Hepatocyte (in vitro differentiated cells): ENCODE measurements at regions not wholly inside any gene's neighbourhood (a gene's known extent, or its start where the extent isn't known, plus 50 kb on each side); places are given as distances from the start of the nearest gene placed in this dataset.

Experiments
- DNase-seq: peaks from one replicate; pipeline ENCODE4 v3.0.0-alpha.2; 2016; ENCODE audit warnings: low spot score
- H2AFZ ChIP-seq: fragments of 200-600 bp; sonication (generic); 2 replicates; pipeline ENCODE4 v1.6.0; 2016; ENCODE audit warnings: antibody characterized with exemption, mild to moderate bottlenecking
- H3K27ac ChIP-seq: fragments of 200-600 bp; sonication (generic); 2 replicates; pipeline ENCODE4 v1.5.1; 2016; ENCODE audit warnings: mild to moderate bottlenecking
- H3K27me3 ChIP-seq: fragments of 200-600 bp; sonication (generic); 2 replicates; pipeline ENCODE4 v1.6.1; 2016
- H3K36me3 ChIP-seq: fragments of 200-600 bp; sonication (generic); replicated peaks from 2 replicates; pipeline ENCODE4 v1.5.1; 2016; ENCODE audit warnings: low read depth; ENCODE audit not compliant: insufficient read depth
- H3K4me1 ChIP-seq: fragments of 200-600 bp; sonication (generic); 2 replicates; pipeline ENCODE4 v1.5.1; 2016; ENCODE audit warnings: mild to moderate bottlenecking, moderate library complexity; ENCODE audit not compliant: insufficient read depth
- H3K4me2 ChIP-seq: fragments of 200-600 bp; sonication (generic); 2 replicates; pipeline ENCODE4 v1.6.0; 2016
- H3K4me3 ChIP-seq: fragments of 200-600 bp; sonication (generic); 2 replicates; pipeline ENCODE4 v1.5.1; 2016; ENCODE audit warnings: mild to moderate bottlenecking
- H3K79me2 ChIP-seq: fragments of 200-600 bp; sonication (generic); 2 replicates; pipeline ENCODE4 v1.6.0; 2017; ENCODE audit warnings: mild to moderate bottlenecking
- H3K9me2 ChIP-seq: fragments of 200-600 bp; sonication (generic); replicated peaks from 2 replicates; pipeline ENCODE4 v1.6.0; 2017; ENCODE audit warnings: mild to moderate bottlenecking; ENCODE audit not compliant: insufficient read depth
- H3K9me3 ChIP-seq: fragments of 200-600 bp; sonication (generic); 2 replicates; pipeline ENCODE4 v1.5.1; 2016; ENCODE audit warnings: low read depth, mild to moderate bottlenecking
- H4K20me1 ChIP-seq: fragments of 200-600 bp; sonication (generic); 2 replicates; pipeline ENCODE4 v1.6.0; 2016; ENCODE audit warnings: mild to moderate bottlenecking; ENCODE audit not compliant: insufficient read depth, poor library complexity, severe bottlenecking
- EZH2 ChIP-seq: fragments of 200-600 bp; sonication (generic); IDR thresholded peaks from 2 replicates; pipeline ENCODE4 v1.6.1; 2016; ENCODE audit warnings: antibody characterized with exemption, mild to moderate bottlenecking, borderline replicate concordance
- EZH2phosphoT487 ChIP-seq: fragments of 200-600 bp; sonication (generic); IDR thresholded peaks from one replicate; pipeline ENCODE4 v1.6.1; 2018; ENCODE audit warnings: antibody characterized with exemption, mild to moderate bottlenecking, low read depth, moderate library complexity; ENCODE audit not compliant: unreplicated experiment, severe bottlenecking
- WGBS: methylation state at CpG from one replicate; pipeline ENCODE4 v1.1.6; 2016; ENCODE audit warnings: low lambda C conversion rate; ENCODE audit errors: missing lambda C conversion rate; 5-methylcytosine and 5-hydroxymethylcytosine counted together
- TF ChIP-seq, protein P1 (sequence below): fragments of 200-600 bp; sonication (generic); IDR thresholded peaks from 2 replicates; pipeline ENCODE4 v1.5.1; 2016; ENCODE audit warnings: antibody characterized with exemption, mild to moderate bottlenecking; ENCODE audit not compliant: poor library complexity

DNA sequence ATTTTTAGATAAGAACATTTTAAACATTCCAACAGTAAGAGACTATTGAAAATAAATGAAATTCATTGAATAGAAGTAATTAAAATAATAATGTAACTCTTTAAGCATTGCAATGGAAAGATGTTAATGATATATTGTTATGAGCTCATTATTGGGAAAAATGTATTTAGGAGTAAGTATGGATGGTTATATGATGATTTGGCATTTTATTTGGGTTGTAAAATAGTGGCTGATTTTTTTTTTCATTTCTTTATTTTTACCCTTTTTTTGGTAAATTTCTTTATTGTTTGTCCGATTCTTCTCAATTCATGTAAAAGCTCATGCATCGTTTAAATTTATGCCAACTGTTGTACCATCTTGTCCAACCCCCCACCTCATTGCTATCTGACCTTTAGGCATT is 539.9 kb downstream of the HS3ST4 start:
- H3K9me3 ChIP-seq: no peaks in the 10 kb centered on the region
- no peak overlapping the region for H3K4me3 ChIP-seq
- H4K20me1 ChIP-seq: no peaks in the 10 kb centered on the region
- no peak for DNase-seq
- 91% methylated on average over 2 of the region's 2 CpGs for WGBS
- no peaks in the 10 kb centered on the region for H3K36me3 ChIP-seq
- no peak overlapping the region for H3K27ac ChIP-seq
- H3K4me1 ChIP-seq: no peaks in the 10 kb centered on the region
- TF ChIP-seq EZH2 (no peak), EZH2phosphoT487 (no peak)
- TF ChIP-seq, protein P1, sequence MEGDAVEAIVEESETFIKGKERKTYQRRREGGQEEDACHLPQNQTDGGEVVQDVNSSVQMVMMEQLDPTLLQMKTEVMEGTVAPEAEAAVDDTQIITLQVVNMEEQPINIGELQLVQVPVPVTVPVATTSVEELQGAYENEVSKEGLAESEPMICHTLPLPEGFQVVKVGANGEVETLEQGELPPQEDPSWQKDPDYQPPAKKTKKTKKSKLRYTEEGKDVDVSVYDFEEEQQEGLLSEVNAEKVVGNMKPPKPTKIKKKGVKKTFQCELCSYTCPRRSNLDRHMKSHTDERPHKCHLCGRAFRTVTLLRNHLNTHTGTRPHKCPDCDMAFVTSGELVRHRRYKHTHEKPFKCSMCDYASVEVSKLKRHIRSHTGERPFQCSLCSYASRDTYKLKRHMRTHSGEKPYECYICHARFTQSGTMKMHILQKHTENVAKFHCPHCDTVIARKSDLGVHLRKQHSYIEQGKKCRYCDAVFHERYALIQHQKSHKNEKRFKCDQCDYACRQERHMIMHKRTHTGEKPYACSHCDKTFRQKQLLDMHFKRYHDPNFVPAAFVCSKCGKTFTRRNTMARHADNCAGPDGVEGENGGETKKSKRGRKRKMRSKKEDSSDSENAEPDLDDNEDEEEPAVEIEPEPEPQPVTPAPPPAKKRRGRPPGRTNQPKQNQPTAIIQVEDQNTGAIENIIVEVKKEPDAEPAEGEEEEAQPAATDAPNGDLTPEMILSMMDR: no peak
- no peaks in the 10 kb centered on the region for H3K27me3 ChIP-seq
- no peaks in the 10 kb centered on the region for H3K9me2 ChIP-seq
- H2AFZ ChIP-seq: no peak overlapping the region
- no peak overlapping the region for H3K4me2 ChIP-seq
- H3K79me2 ChIP-seq: no peaks in the 10 kb centered on the region

DNA sequence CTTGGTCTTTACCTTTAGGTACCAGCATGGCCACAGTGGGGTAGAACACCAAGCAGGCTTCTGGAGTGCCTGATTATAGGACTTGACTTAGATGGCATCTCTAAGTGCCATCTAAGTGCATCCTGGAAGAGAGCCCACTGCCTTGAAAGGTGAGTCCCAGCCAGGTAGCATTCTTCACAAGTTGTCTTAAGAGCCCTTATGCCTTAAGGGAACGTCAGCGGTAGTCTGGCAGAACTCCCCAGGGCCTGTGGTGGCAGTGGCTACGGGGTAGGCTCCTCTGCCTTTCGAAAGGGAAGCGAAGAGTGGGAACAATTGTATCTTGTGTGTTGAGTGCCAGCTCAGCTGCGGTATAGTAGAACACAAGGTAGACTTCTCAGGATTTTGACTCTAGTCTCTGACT is 549.0 kb downstream of the HS3ST4 start:
- TF ChIP-seq EZH2phosphoT487 (no peak), EZH2 (no peak)
- TF ChIP-seq, protein P1: no peak
- no peaks in the 10 kb centered on the region for H4K20me1 ChIP-seq
- DNase-seq: no peak
- H2AFZ ChIP-seq: no peak overlapping the region
- H3K79me2 ChIP-seq: no peaks in the 10 kb centered on the region
- WGBS: 93% methylated on average over 6 of the region's 6 CpGs
- H3K4me1 ChIP-seq: no peaks in the 10 kb centered on the region
- H3K4me2 ChIP-seq: no peak overlapping the region
- H3K27ac ChIP-seq: no peak overlapping the region
- no peaks in the 10 kb centered on the region for H3K36me3 ChIP-seq
- no peaks in the 10 kb centered on the region for H3K27me3 ChIP-seq
- H3K9me2 ChIP-seq: no peaks in the 10 kb centered on the region
- no peaks in the 10 kb centered on the region for H3K9me3 ChIP-seq
- H3K4me3 ChIP-seq: no peak overlapping the region

DNA sequence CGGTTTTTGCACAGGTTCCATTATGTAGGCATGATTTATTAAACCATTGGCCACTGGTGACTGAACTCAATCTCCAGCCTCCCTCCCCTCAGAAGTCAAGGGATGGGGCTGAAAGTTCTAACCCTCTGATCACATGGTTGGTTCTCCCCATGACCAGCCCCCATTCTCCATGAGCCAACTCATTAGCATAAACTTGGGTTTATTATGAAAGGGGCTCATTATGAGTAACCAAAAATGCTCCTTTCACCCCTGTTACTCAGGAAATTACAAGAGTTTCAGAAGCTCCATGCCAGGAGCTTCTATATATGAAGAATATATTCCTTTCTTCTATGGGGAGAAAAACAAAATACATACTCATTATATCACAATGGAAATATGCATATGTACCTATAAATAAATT is 555.3 kb downstream of the HS3ST4 start:
- no peak overlapping the region for H2AFZ ChIP-seq
- H4K20me1 ChIP-seq: no peaks in the 10 kb centered on the region
- no peak for DNase-seq
- no peak overlapping the region for H3K27ac ChIP-seq
- WGBS: 83% methylated on average over 1 of the region's 1 CpG
- no peaks in the 10 kb centered on the region for H3K9me3 ChIP-seq
- H3K9me2 ChIP-seq: no peaks in the 10 kb centered on the region
- no peaks in the 10 kb centered on the region for H3K4me1 ChIP-seq
- TF ChIP-seq, protein P1: no peak
- TF ChIP-seq EZH2phosphoT487 (no peak), EZH2 (no peak)
- H3K27me3 ChIP-seq: no peaks in the 10 kb centered on the region
- H3K4me3 ChIP-seq: no peak overlapping the region
- H3K4me2 ChIP-seq: no peak overlapping the region
- no peaks in the 10 kb centered on the region for H3K79me2 ChIP-seq
- no peaks in the 10 kb centered on the region for H3K36me3 ChIP-seq

DNA sequence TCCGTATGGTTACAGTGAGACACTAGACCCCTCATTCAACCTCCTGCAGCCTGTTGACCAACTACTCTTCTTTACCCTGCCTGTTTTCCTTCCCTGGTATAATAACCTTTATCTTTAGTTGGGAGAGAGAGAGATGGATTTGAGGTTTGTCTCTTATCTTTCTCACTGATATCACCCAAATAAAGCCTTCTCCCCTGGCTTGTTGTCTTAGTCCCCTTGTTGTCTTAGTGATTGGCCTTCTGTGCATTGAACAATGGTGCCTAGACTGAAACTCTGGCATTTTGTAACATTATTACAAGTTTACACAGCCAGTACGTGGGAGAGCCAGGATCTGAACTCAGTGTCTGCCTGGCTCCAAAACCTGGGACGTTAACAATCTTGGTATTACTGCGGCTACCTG is 560.8 kb downstream of the HS3ST4 start:
- DNase-seq: no peak
- no peaks in the 10 kb centered on the region for H3K27me3 ChIP-seq
- H3K9me3 ChIP-seq: no peaks in the 10 kb centered on the region
- H3K79me2 ChIP-seq: no peaks in the 10 kb centered on the region
- TF ChIP-seq EZH2phosphoT487: no peak
- TF ChIP-seq, protein P1: no peak
- TF ChIP-seq EZH2: no peak
- H3K27ac ChIP-seq: no peak overlapping the region
- H3K36me3 ChIP-seq: no peaks in the 10 kb centered on the region
- no peak overlapping the region for H3K4me3 ChIP-seq
- H4K20me1 ChIP-seq: no peaks in the 10 kb centered on the region
- no peaks in the 10 kb centered on the region for H3K4me1 ChIP-seq
- no peak overlapping the region for H2AFZ ChIP-seq
- WGBS: 91% methylated on average over 4 of the region's 4 CpGs
- H3K4me2 ChIP-seq: no peak overlapping the region
- H3K9me2 ChIP-seq: no peaks in the 10 kb centered on the region
